ENCODE measurements at regions not wholly inside any gene's neighbourhood (a gene's known extent, or its start where the extent isn't known, plus 50 kb on each side); places are given as distances from the start of the nearest gene placed in this dataset.

DNA sequence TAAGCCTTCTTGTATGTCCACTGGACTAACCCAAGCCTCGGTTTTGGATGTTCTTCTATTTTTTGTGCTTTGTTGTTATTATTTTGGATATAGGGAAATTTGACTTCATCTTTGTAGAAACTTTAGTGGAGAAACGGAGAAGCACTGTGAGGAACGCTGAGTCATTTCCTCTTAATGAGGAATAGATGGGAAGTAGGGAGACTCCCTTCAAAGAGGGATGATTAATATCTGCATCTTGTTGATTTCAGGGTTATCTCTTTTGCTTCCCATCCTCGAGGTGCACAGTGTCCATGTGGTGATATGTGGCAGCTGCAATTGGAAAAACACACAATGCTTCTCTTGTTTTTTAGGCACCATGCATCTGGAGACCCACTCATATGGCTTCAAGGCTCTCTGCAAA lies 1147.9 kb downstream of the NLGN4X start:
- TF ChIP-seq POLR2AphosphoS5 (IDR thresholded peaks at IDR 0.05; ENCODE audit: low read depth) (no peak), EZH2phosphoT487 (IDR thresholded peaks at IDR 0.05; ENCODE audit: unreplicated experiment) (no peak), JUNB (IDR thresholded peaks at IDR 0.05; ENCODE audit: unreplicated experiment) (no peak)
- TF ChIP-seq, protein P1, sequence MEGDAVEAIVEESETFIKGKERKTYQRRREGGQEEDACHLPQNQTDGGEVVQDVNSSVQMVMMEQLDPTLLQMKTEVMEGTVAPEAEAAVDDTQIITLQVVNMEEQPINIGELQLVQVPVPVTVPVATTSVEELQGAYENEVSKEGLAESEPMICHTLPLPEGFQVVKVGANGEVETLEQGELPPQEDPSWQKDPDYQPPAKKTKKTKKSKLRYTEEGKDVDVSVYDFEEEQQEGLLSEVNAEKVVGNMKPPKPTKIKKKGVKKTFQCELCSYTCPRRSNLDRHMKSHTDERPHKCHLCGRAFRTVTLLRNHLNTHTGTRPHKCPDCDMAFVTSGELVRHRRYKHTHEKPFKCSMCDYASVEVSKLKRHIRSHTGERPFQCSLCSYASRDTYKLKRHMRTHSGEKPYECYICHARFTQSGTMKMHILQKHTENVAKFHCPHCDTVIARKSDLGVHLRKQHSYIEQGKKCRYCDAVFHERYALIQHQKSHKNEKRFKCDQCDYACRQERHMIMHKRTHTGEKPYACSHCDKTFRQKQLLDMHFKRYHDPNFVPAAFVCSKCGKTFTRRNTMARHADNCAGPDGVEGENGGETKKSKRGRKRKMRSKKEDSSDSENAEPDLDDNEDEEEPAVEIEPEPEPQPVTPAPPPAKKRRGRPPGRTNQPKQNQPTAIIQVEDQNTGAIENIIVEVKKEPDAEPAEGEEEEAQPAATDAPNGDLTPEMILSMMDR (conservative IDR thresholded peaks at IDR 0.05; ENCODE audit: low read depth in 2 of 2), result no peak
- TF ChIP-seq, protein P2, sequence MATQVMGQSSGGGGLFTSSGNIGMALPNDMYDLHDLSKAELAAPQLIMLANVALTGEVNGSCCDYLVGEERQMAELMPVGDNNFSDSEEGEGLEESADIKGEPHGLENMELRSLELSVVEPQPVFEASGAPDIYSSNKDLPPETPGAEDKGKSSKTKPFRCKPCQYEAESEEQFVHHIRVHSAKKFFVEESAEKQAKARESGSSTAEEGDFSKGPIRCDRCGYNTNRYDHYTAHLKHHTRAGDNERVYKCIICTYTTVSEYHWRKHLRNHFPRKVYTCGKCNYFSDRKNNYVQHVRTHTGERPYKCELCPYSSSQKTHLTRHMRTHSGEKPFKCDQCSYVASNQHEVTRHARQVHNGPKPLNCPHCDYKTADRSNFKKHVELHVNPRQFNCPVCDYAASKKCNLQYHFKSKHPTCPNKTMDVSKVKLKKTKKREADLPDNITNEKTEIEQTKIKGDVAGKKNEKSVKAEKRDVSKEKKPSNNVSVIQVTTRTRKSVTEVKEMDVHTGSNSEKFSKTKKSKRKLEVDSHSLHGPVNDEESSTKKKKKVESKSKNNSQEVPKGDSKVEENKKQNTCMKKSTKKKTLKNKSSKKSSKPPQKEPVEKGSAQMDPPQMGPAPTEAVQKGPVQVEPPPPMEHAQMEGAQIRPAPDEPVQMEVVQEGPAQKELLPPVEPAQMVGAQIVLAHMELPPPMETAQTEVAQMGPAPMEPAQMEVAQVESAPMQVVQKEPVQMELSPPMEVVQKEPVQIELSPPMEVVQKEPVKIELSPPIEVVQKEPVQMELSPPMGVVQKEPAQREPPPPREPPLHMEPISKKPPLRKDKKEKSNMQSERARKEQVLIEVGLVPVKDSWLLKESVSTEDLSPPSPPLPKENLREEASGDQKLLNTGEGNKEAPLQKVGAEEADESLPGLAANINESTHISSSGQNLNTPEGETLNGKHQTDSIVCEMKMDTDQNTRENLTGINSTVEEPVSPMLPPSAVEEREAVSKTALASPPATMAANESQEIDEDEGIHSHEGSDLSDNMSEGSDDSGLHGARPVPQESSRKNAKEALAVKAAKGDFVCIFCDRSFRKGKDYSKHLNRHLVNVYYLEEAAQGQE (IDR thresholded peaks at IDR 0.05; ENCODE audit: unreplicated experiment), result no peak
